CD14-positive monocyte (primary cell): ENCODE measurements at regions not wholly inside any gene's neighbourhood (a gene's known extent, or its start where the extent isn't known, plus 50 kb on each side); places are given as distances from the start of the nearest gene placed in this dataset.

Experiments
- DNase-seq, 3 donors: peaks; one replicate each; pipeline ENCODE4 v3.0.0-alpha.2; 2011 to 2022
- H2AFZ ChIP-seq: 2 replicates; pipeline ENCODE4 v1.6.0; 2012; ENCODE audit warnings: mild to moderate bottlenecking, low read depth, low read length, inconsistent platforms; ENCODE audit not compliant: insufficient read depth, poor library complexity, severe bottlenecking
- H3K27ac ChIP-seq, 2 donors: 1 replicate in 1 of 2; 2 replicates in 1 of 2; pipeline ENCODE4 v1.5.1; 2012 to 2013; ENCODE audit warnings: low read length in 2 of 2, control low read depth in 1 of 2, inconsistent platforms in 1 of 2, low read depth in 1 of 2, mild to moderate bottlenecking in 1 of 2
- H3K27me3 ChIP-seq, 2 donors: one replicate each; pipeline versions ENCODE4 v1.6.0 to v1.6.1; 2011 to 2013; ENCODE audit warnings: low read length in 2 of 2; ENCODE audit not compliant: control insufficient read depth in 2 of 2, insufficient read depth in 2 of 2
- H3K36me3 ChIP-seq, 2 donors: replicated peaks in 1 of 2; 1 replicate in 1 of 2; 2 replicates in 1 of 2; pipeline versions ENCODE4 v1.5.1 to v1.6.1; 2012 to 2013; ENCODE audit warnings: low read length in 2 of 2, control low read depth in 1 of 2, inconsistent platforms in 1 of 2, mild to moderate bottlenecking in 1 of 2; ENCODE audit not compliant: insufficient read depth in 2 of 2, control insufficient read depth in 1 of 2
- H3K4me1 ChIP-seq, 2 donors: 1 replicate in 1 of 2; 2 replicates in 1 of 2; pipeline versions ENCODE4 v1.5.1 to v1.6.1; 2012 to 2013; ENCODE audit warnings: low read length in 2 of 2, control low read depth in 1 of 2, inconsistent platforms in 1 of 2, mild to moderate bottlenecking in 1 of 2, moderate library complexity in 1 of 2; ENCODE audit not compliant: insufficient read depth in 2 of 2, control insufficient read depth in 1 of 2
- H3K4me2 ChIP-seq: replicated peaks from 2 replicates; pipeline ENCODE3; 2012; ENCODE audit warnings: low read length, moderate library complexity, mild to moderate bottlenecking; ENCODE audit not compliant: poor library complexity, severe bottlenecking; ENCODE audit errors: extremely low read depth
- H3K4me3 ChIP-seq, 3 experiments: fragments of 200-600 bp in 1 of 3; sonication (generic) in 1 of 3; replicated peaks in 1 of 3; 1 replicate in 2 of 3; 2 replicates in 1 of 3; pipeline ENCODE4 v1.5.1; 2011 to 2013; ENCODE audit warnings: low read length in 3 of 3, mild to moderate bottlenecking in 3 of 3, control low read depth in 2 of 3, low read depth in 2 of 3, inconsistent platforms in 1 of 3, moderate library complexity in 1 of 3
- H3K79me2 ChIP-seq: 2 replicates; pipeline ENCODE4 v1.6.0; 2012; ENCODE audit warnings: mild to moderate bottlenecking, control low read depth, inconsistent platforms, low read length, moderate library complexity; ENCODE audit not compliant: insufficient read depth
- H3K9ac ChIP-seq: 2 replicates; pipeline ENCODE4 v1.6.0; 2017; ENCODE audit warnings: low read length, mild to moderate bottlenecking; ENCODE audit not compliant: insufficient read depth, poor library complexity, severe bottlenecking
- H3K9me3 ChIP-seq, 2 donors: replicated peaks in 1 of 2; 1 replicate in 1 of 2; 2 replicates in 1 of 2; pipeline versions ENCODE4 v1.5.1 to v1.6.1; 2012 to 2013; ENCODE audit warnings: low read length in 2 of 2, control low read depth in 1 of 2; ENCODE audit not compliant: control insufficient read depth in 1 of 2, insufficient read depth in 1 of 2
- H4K20me1 ChIP-seq: 2 replicates; pipeline ENCODE4 v1.6.0; 2012; ENCODE audit warnings: mild to moderate bottlenecking, low read length, control low read depth, moderate library complexity; ENCODE audit not compliant: insufficient read depth
- H3K27ac Mint-ChIP-seq, 7 donors: one replicate each; pipeline ENCODE4 v1.8.0; 2020; ENCODE audit warnings: mild to moderate bottlenecking in 7 of 7, mixed read lengths in 7 of 7, moderate library complexity in 6 of 7, inconsistent platforms in 2 of 7
- H3K27me3 Mint-ChIP-seq, 3 donors: one replicate each; pipeline ENCODE4 v1.8.0; 2021 to 2022; ENCODE audit warnings: low read depth in 3 of 3, mild to moderate bottlenecking in 3 of 3, mixed read lengths in 3 of 3, moderate library complexity in 3 of 3, inconsistent platforms in 1 of 3
- H3K36me3 Mint-ChIP-seq, 2 donors: one replicate each; pipeline ENCODE4 v1.8.0; 2020; ENCODE audit warnings: mixed read lengths in 2 of 2, inconsistent platforms in 1 of 2, mild to moderate bottlenecking in 1 of 2
- H3K4me1 Mint-ChIP-seq: one replicate; pipeline ENCODE4 v1.8.0; 2020; ENCODE audit warnings: mild to moderate bottlenecking, mixed read lengths
- H3K4me3 Mint-ChIP-seq, 2 donors: one replicate each; pipeline ENCODE4 v1.8.0; 2020; ENCODE audit warnings: mild to moderate bottlenecking in 2 of 2, mixed read lengths in 2 of 2, moderate library complexity in 1 of 2
- H3K9me3 Mint-ChIP-seq, 7 donors: one replicate each; pipeline ENCODE4 v1.8.0; 2020 to 2022; ENCODE audit warnings: mixed read lengths in 7 of 7, mild to moderate bottlenecking in 6 of 7, moderate library complexity in 6 of 7, inconsistent platforms in 2 of 7
- CTCF ChIP-seq: fragments of 200-600 bp; IDR thresholded peaks from one replicate; pipeline ENCODE4 v1.8.0; 2022; ENCODE audit warnings: antibody characterized with exemption, mild to moderate bottlenecking
- WGBS: methylation state at CpG from one replicate; pipeline ENCODE4 v1.1.5; 2013; ENCODE audit warnings: missing lambda C conversion rate; ENCODE audit not compliant: insufficient coverage; 5-methylcytosine and 5-hydroxymethylcytosine counted together
- intact Hi-C, 2 donors: fragments of 100-400 bp; cut with micrococcal nuclease; formaldehyde crosslinking; loops; one replicate each; pipeline versions ENCODE4 v1.15.0 to v1.15.1; 2023

GRCh38 chr2:105674859-105675541 lies 69.7 kb upstream of the NCK2 start:
- no peak overlapping the region for H3K4me3 Mint-ChIP-seq

GRCh38 chr2:105674401-105674800 lies 70.3 kb upstream of the NCK2 start:
- H3K9me3 Mint-ChIP-seq, result peaks cover 0 to 16% (median 7%) of the 10 kb centered on the region in 7 donors
- Histone ChIP-seq H3K4me1 (no peaks in the 10 kb centered on the region), H3K27me3 (no peaks in the 10 kb centered on the region), H4K20me1 (no peaks in the 10 kb centered on the region), H3K79me2 (no peaks in the 10 kb centered on the region), H3K9ac (no peak overlapping the region), H2AFZ (no peak overlapping the region), H3K4me3 (no peak overlapping the region), H3K9me3 (peaks cover 0 to 3% of the 10 kb centered on the region in 2 donors), H3K36me3 (no peaks in the 10 kb centered on the region), H3K27ac (no peak overlapping the region), H3K4me2 (no peak overlapping the region)
- H3K4me1 Mint-ChIP-seq, result no peaks in the 10 kb centered on the region
- no peak overlapping the region for H3K27ac Mint-ChIP-seq
- DNase-seq, result no peak
- no peak overlapping the region for H3K4me3 Mint-ChIP-seq
- no peaks in the 10 kb centered on the region for H3K36me3 Mint-ChIP-seq
- TF ChIP-seq CTCF, result no peak
- peaks cover 0 to 8% (median 4%) of the 10 kb centered on the region in 3 donors for H3K27me3 Mint-ChIP-seq
- 82% methylated on average over 5 of the region's 7 CpGs for WGBS
- intact Hi-C loops, result no loop called here

More at GRCh38 chr2:105674859-105675541, 69.7 kb upstream of the NCK2 start:
- Mint-ChIP-seq H3K27ac (peak overlapping the region in 1 of 7 donors; percentile 52), H3K27me3 (peaks cover 0 to 8% (median 4%) of the 10 kb centered on the region in 3 donors), H3K9me3 (peaks cover 0 to 16% (median 4%) of the 10 kb centered on the region in 7 donors), H3K36me3 (no peaks in the 10 kb centered on the region), H3K4me1 (no peaks in the 10 kb centered on the region)
- Histone ChIP-seq H2AFZ (no peak overlapping the region), H3K4me2 (no peak overlapping the region), H3K4me1 (no peaks in the 10 kb centered on the region), H3K27ac (no peak overlapping the region), H3K36me3 (no peaks in the 10 kb centered on the region), H3K27me3 (no peaks in the 10 kb centered on the region), H3K79me2 (no peaks in the 10 kb centered on the region), H3K4me3 (no peak overlapping the region), H4K20me1 (no peaks in the 10 kb centered on the region), H3K9ac (no peak overlapping the region), H3K9me3 (peaks cover 0 to 3% of the 10 kb centered on the region in 2 donors)
- TF ChIP-seq CTCF, result no peak
- WGBS, result 88% methylated on average over 6 of the region's 10 CpGs
- intact Hi-C loops, result no loop called here
- DNase-seq, result no peak
